AG04450 (cell line): ENCODE measurements at regions not wholly inside any gene's neighbourhood (a gene's known extent, or its start where the extent isn't known, plus 50 kb on each side); places are given as distances from the start of the nearest gene placed in this dataset.

Experiments used
- CTCF ChIA-PET: fragments of 300-600, 350-600 bp; formaldehyde crosslinking; extraction: SDS; loops from one replicate; lab custom pipeline; 2022; ENCODE audit warnings: antibody characterized with exemption, inconsistent platforms; lab: Charles Lee
- POLR2A ChIA-PET: fragments of 350-600 bp; formaldehyde crosslinking; extraction: SDS; loops from one replicate; lab custom pipeline; 2021; ENCODE audit warnings: antibody characterized with exemption, inconsistent platforms; lab: Yijun Ruan, JAX
- DNase-seq: peaks from one replicate; pipeline ENCODE4 v3.0.0-alpha.2; 2011; ENCODE audit warnings: low read depth, low spot score
- H3K27ac ChIP-seq: one replicate; pipeline ENCODE4 v1.5.1; 2012; ENCODE audit warnings: low read depth, low read length, control low read depth
- H3K27me3 ChIP-seq: one replicate; pipeline ENCODE4 v1.6.0; 2012; ENCODE audit warnings: low read length; ENCODE audit not compliant: control insufficient read depth, insufficient read depth
- H3K4me3 ChIP-seq: 2 replicates; pipeline ENCODE4 v1.5.1; 2011; ENCODE audit warnings: mild to moderate bottlenecking, low read depth, low read length, control low read depth
- H3K9me3 ChIP-seq: 2 replicates; pipeline ENCODE4 v1.5.1; 2012; ENCODE audit warnings: low read length; ENCODE audit not compliant: control insufficient read depth, insufficient read depth
- CTCF ChIP-seq: IDR thresholded peaks from 2 replicates; pipeline ENCODE4 v1.5.1; 2011; ENCODE audit warnings: low read depth, low read length, control low read depth, inconsistent platforms

- CTCF ChIA-PET = interaction anchor here (0.8 to 3.5 kb wide), 3 partner anchors 10 to 717 kb away, joined by 3 to 35 read pairs (median 5); no protein-coding TSS in a partner anchor
- H3K27ac ChIP-seq = no peak overlapping the region
Measured at GRCh38 chr17:5708344-5708743, 124.0 kb upstream of the NLRP1 start.

GRCh38 chr17:5711344-5711743, 127.0 kb upstream of the NLRP1 start:
- Histone ChIP-seq H3K27me3 (peaks cover 19% of the 10 kb centered on the region), H3K9me3 (no peaks in the 10 kb centered on the region), H3K4me3 (no peak overlapping the region), H3K27ac (no peak overlapping the region)
- ChIA-PET POLR2A (interaction anchor here (0.6 kb wide), 1 partner anchor 254 kb away, joined by 6 read pairs; no protein-coding TSS in a partner anchor), CTCF (interaction anchor here (1.3 to 1.4 kb wide), 2 partner anchors 124 to 357 kb away, joined by 3 read pairs; no protein-coding TSS in a partner anchor)
- DNase-seq = no peak
- no peak for TF ChIP-seq CTCF

More at GRCh38 chr17:5708344-5708743, 124.0 kb upstream of the NLRP1 start:
- Histone ChIP-seq H3K9me3 (no peaks in the 10 kb centered on the region), H3K4me3 (no peak overlapping the region), H3K27me3 (peaks cover 11% of the 10 kb centered on the region)
- POLR2A ChIA-PET = no interaction called here
- no peak for TF ChIP-seq CTCF
- DNase-seq = no peak

DNA sequence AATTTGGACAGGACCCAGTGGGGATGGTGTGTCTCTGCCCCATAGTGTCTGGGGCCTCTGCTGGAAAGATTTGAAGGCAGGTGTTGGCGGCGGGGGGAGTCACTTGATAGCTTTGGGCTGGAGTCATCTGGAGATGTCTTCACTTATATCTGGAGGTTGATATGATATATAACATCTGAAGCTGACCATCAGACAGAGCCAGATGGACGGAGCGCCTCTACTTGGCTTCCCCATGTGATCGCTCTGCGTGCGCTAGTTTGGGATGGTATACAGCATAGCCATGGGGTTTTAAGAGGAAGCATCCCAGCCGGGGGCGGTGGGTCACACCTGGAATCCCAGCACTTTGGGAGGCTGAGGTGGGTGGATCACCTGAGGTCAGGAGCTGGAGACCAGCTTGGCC, 130.7 kb upstream of the NLRP1 start:
- no peak for TF ChIP-seq CTCF
- no peak for DNase-seq
- Histone ChIP-seq H3K4me3 (no peak overlapping the region), H3K27me3 (peaks cover 19% of the 10 kb centered on the region), H3K9me3 (no peaks in the 10 kb centered on the region), H3K27ac (no peak overlapping the region)
- ChIA-PET CTCF (interaction anchor here (0.6 to 0.9 kb wide), 2 partner anchors 9 to 681 kb away, joined by 3 to 5 read pairs; no protein-coding TSS in a partner anchor), POLR2A (no interaction called here)

DNA sequence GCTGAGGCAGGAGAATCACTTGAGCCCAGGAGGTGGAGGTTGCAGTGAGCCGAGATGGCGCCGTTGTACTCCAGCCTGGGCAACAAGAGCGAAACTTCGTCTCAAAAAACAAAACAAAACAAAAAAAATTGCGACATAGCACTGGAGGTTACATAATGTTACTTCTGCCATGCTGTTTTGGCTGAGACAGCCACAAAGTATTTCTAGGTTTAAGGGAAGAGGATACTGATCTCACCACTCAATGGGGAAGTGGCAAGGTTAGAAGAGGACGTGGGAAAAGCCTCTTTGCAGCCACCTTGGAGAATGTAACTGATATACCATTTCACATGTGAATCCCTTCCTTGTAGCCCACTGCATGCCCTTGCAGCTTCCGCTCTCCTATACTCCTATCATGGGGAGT, 131.2 kb upstream of the NLRP1 start:
- H3K4me3 ChIP-seq = no peak overlapping the region
- CTCF ChIA-PET = interaction anchor here (0.6 to 0.9 kb wide), 2 partner anchors 9 to 681 kb away, joined by 3 to 5 read pairs; no protein-coding TSS in a partner anchor
- no peak for TF ChIP-seq CTCF
- H3K27me3 ChIP-seq = peaks cover 19% of the 10 kb centered on the region
- POLR2A ChIA-PET = no interaction called here
- DNase-seq = no peak
- H3K27ac ChIP-seq = no peak overlapping the region
- no peaks in the 10 kb centered on the region for H3K9me3 ChIP-seq

- POLR2A ChIA-PET = no interaction called here
- DNase-seq = no peak
- TF ChIP-seq CTCF = no peak
- no peak overlapping the region for H3K4me3 ChIP-seq
- no peak overlapping the region for H3K27ac ChIP-seq
- CTCF ChIA-PET = interaction anchor here (1.5 kb wide), 1 partner anchor 11 kb away, joined by 5 read pairs; no protein-coding TSS in a partner anchor
- H3K9me3 ChIP-seq = no peaks in the 10 kb centered on the region
- peaks cover 8% of the 10 kb centered on the region for H3K27me3 ChIP-seq
Measured at GRCh38 chr17:5718726-5719125, 134.4 kb upstream of the NLRP1 start.
